Neural cell (in vitro differentiated cells): ENCODE measurements at regions not wholly inside any gene's neighbourhood (a gene's known extent, or its start where the extent isn't known, plus 50 kb on each side); places are given as distances from the start of the nearest gene placed in this dataset.

ENCODE experiments used
- H2AFZ ChIP-seq: fragments of 200-600, 300-800 bp; sonication (generic), shearing (Covaris generic); 2 replicates; pipeline ENCODE4 v1.6.0; 2014; ENCODE audit warnings: low read depth, mild to moderate bottlenecking, antibody characterized with exemption, low read length, moderate library complexity
- H3F3A ChIP-seq: fragments of 200-600 bp; shearing (Covaris generic); 2 replicates; pipeline ENCODE4 v1.6.1; 2016; ENCODE audit warnings: mild to moderate bottlenecking, moderate library complexity, mixed read lengths, antibody characterized with exemption, low read length; ENCODE audit not compliant: insufficient read depth, poor library complexity, severe bottlenecking
- H3K27ac ChIP-seq: fragments of 200-600, 300-800 bp; sonication (generic), shearing (Covaris generic); 2 replicates; pipeline ENCODE4 v1.5.1; 2014; ENCODE audit warnings: mild to moderate bottlenecking, low read length, moderate library complexity
- H3K27me3 ChIP-seq: fragments of 300-800, 200-600 bp; sonication (generic), shearing (Covaris generic); 2 replicates; pipeline ENCODE4 v1.6.0; 2014; ENCODE audit warnings: mild to moderate bottlenecking, low read depth, low read length, moderate library complexity; ENCODE audit not compliant: insufficient read depth
- H3K36me3 ChIP-seq: fragments of 300-800, 200-600 bp; sonication (generic), shearing (Covaris generic); 2 replicates; pipeline ENCODE4 v1.5.1; 2014; ENCODE audit warnings: mild to moderate bottlenecking, antibody characterized with exemption, low read length, moderate library complexity; ENCODE audit not compliant: insufficient read depth
- H3K4me2 ChIP-seq: fragments of 300-800, 200-600 bp; sonication (generic), shearing (Covaris generic); 2 replicates; pipeline ENCODE4 v1.6.0; 2014; ENCODE audit warnings: mild to moderate bottlenecking, low read length
- H3K4me3 ChIP-seq: fragments of 300-800, 200-600 bp; sonication (generic), shearing (Covaris generic); 2 replicates; pipeline ENCODE4 v1.5.1; 2014; ENCODE audit warnings: mild to moderate bottlenecking, low read length, moderate library complexity
- H3K79me2 ChIP-seq: fragments of 200-600 bp; shearing (Covaris generic); replicated peaks from 2 replicates; pipeline ENCODE4 v1.6.0; 2014; ENCODE audit warnings: mild to moderate bottlenecking, low read length, moderate library complexity; ENCODE audit not compliant: insufficient read depth
- H3K9ac ChIP-seq: fragments of 300-800, 200-600 bp; sonication (generic), shearing (Covaris generic); 2 replicates; pipeline ENCODE4 v1.6.1; 2016; ENCODE audit warnings: mild to moderate bottlenecking, low read length, mixed read lengths
- H3K9me2 ChIP-seq: fragments of 200-600 bp; shearing (Covaris generic); 2 replicates; pipeline ENCODE4 v1.6.1; 2016; ENCODE audit warnings: mild to moderate bottlenecking, low read length, mixed read lengths; ENCODE audit not compliant: insufficient read depth
- H3K9me3 ChIP-seq: fragments of 200-600, 300-800 bp; sonication (generic), shearing (Covaris generic); 2 replicates; pipeline ENCODE4 v1.6.1; 2016; ENCODE audit warnings: mild to moderate bottlenecking, mixed run types, low read length, moderate library complexity, mixed read lengths
- H4K20me1 ChIP-seq: fragments of 200-600 bp; shearing (Covaris generic); 2 replicates; pipeline ENCODE4 v1.6.1; 2016; ENCODE audit warnings: mild to moderate bottlenecking, mixed run types; ENCODE audit not compliant: insufficient read depth
- CTCF ChIP-seq: fragments of 450-650 bp; IDR thresholded peaks from 2 replicates; pipeline ENCODE4 v1.5.1; 2014; ENCODE audit warnings: antibody characterized with exemption, mild to moderate bottlenecking, moderate library complexity; ENCODE audit not compliant: poor library complexity, severe bottlenecking
- EP300 ChIP-seq: fragments of 450-650 bp; conservative IDR thresholded peaks from 2 replicates; pipeline ENCODE4 v1.6.1; 2014; ENCODE audit warnings: antibody characterized with exemption, mild to moderate bottlenecking, moderate library complexity; ENCODE audit not compliant: poor library complexity, severe bottlenecking
- EZH2 ChIP-seq: fragments of 200-600, 300-800 bp; shearing (Covaris generic), sonication (generic); IDR thresholded peaks from 2 replicates; pipeline ENCODE4 v1.6.1; 2014; ENCODE audit warnings: antibody characterized with exemption, low read length, borderline replicate concordance, mild to moderate bottlenecking; ENCODE audit not compliant: insufficient read depth, poor library complexity, severe bottlenecking
- MXI1 ChIP-seq: fragments of 450-650 bp; conservative IDR thresholded peaks from 2 replicates; pipeline ENCODE4 v1.6.1; 2014; ENCODE audit warnings: antibody characterized with exemption, mild to moderate bottlenecking; ENCODE audit not compliant: poor library complexity, severe bottlenecking
- POLR2AphosphoS5 ChIP-seq: IDR thresholded peaks from 2 replicates; pipeline ENCODE4 v1.6.1; 2012
- RAD21 ChIP-seq: fragments of 450-650 bp; conservative IDR thresholded peaks from 2 replicates; pipeline ENCODE4 v1.6.1; 2014; ENCODE audit warnings: antibody characterized with exemption, mild to moderate bottlenecking, moderate library complexity
- REST ChIP-seq: IDR thresholded peaks from 2 replicates; pipeline ENCODE4 v1.6.1; 2012; ENCODE audit warnings: borderline replicate concordance
- SMC3 ChIP-seq: fragments of 450-650 bp; conservative IDR thresholded peaks from 2 replicates; pipeline ENCODE4 v1.6.1; 2014; ENCODE audit warnings: antibody characterized with exemption, mild to moderate bottlenecking, moderate library complexity; ENCODE audit not compliant: poor library complexity
- TAF1 ChIP-seq: IDR thresholded peaks from 2 replicates; pipeline ENCODE4 v1.6.1; 2012; ENCODE audit warnings: low read depth

- Histone ChIP-seq H3K27ac (no peak overlapping the region), H3K9ac (no peak overlapping the region), H3K79me2 (no peaks in the 10 kb centered on the region), H3K9me2 (no peaks in the 10 kb centered on the region), H4K20me1 (no peaks in the 10 kb centered on the region), H3F3A (no peaks in the 10 kb centered on the region), H3K9me3 (no peaks in the 10 kb centered on the region), H3K27me3 (no peaks in the 10 kb centered on the region), H3K36me3 (no peaks in the 10 kb centered on the region), H3K4me2 (no peak overlapping the region), H2AFZ (no peak overlapping the region), H3K4me3 (no peak overlapping the region)
- no peak for TF ChIP-seq CTCF
- TF ChIP-seq EP300, result peak; percentile 23
- TF ChIP-seq POLR2AphosphoS5, result no peak
- no peak for TF ChIP-seq RAD21
- no peak for TF ChIP-seq SMC3
These were observed 213.4 kb downstream of the SPCS3 start for GRCh38 chr4:176533159-176533558.

GRCh38 chr4:176534566-176534965 lies 214.8 kb downstream of the SPCS3 start:
- Histone ChIP-seq H3K27me3 (no peaks in the 10 kb centered on the region), H2AFZ (no peak overlapping the region), H3K27ac (no peak overlapping the region), H3K36me3 (no peaks in the 10 kb centered on the region), H3K79me2 (no peaks in the 10 kb centered on the region), H3K9me2 (no peaks in the 10 kb centered on the region), H3K4me2 (no peak overlapping the region), H4K20me1 (no peaks in the 10 kb centered on the region), H3F3A (no peaks in the 10 kb centered on the region), H3K9ac (no peak overlapping the region), H3K9me3 (no peaks in the 10 kb centered on the region), H3K4me3 (no peak overlapping the region)
- TF ChIP-seq REST, result no peak
- no peak for TF ChIP-seq SMC3
- TF ChIP-seq MXI1, result no peak
- no peak for TF ChIP-seq CTCF
- TF ChIP-seq POLR2AphosphoS5, result no peak
- TF ChIP-seq TAF1, result no peak
- no peak for TF ChIP-seq EP300
- TF ChIP-seq EZH2, result no peak
- TF ChIP-seq RAD21, result no peak
